ENCODE measurements at regions not wholly inside any gene's neighbourhood (a gene's known extent, or its start where the extent isn't known, plus 50 kb on each side); places are given as distances from the start of the nearest gene placed in this dataset.

GRCh38 chr5:82365026-82365425 lies 86.9 kb upstream of the RPS23 start:
- TF ChIP-seq CTCF (IDR thresholded peaks at IDR 0.05; ENCODE audit: control extremely low read depth in 1 of 3, insufficient read depth in 1 of 3, low read depth in 1 of 3, low read length in 3 of 3) (no peak), ATF3 (IDR thresholded peaks at IDR 0.05; ENCODE audit: insufficient read depth, low read depth, low read length) (no peak), POLR2A (IDR thresholded peaks at IDR 0.05; ENCODE audit: control extremely low read depth in 1 of 2, low read depth in 2 of 2, low read length in 2 of 2) (no peak), NRF1 (IDR thresholded peaks at IDR 0.05; ENCODE audit: low read depth, low read length) (no peak), PHF8 (conservative IDR thresholded peaks at IDR 0.05; ENCODE audit: low read depth, low read length) (no peak), EP300 (IDR thresholded peaks at IDR 0.05; ENCODE audit: borderline replicate concordance in 1 of 2, low read depth in 2 of 2, low read length in 2 of 2) (no peak), ZNF274 (IDR thresholded peaks at IDR 0.05; ENCODE audit: borderline replicate concordance, extremely low read depth, low read length) (no peak)

Measured in H1 (cell line).